Stomach smooth muscle (tissue), 2 donors: ENCODE measurements at regions not wholly inside any gene's neighbourhood (a gene's known extent, or its start where the extent isn't known, plus 50 kb on each side); places are given as distances from the start of the nearest gene placed in this dataset.

ENCODE experiments used
- H3K27ac ChIP-seq: one replicate; pipeline ENCODE4 v1.7.0; 2013; ENCODE audit warnings: mild to moderate bottlenecking, low read length, inconsistent platforms
- H3K27me3 ChIP-seq, 2 donors: one replicate each; pipeline ENCODE4 v1.7.0; 2013; ENCODE audit warnings: low read length in 2 of 2; ENCODE audit not compliant: insufficient read depth in 2 of 2, control insufficient read depth in 1 of 2
- H3K36me3 ChIP-seq, 2 donors: one replicate each; pipeline ENCODE4 v1.7.0; 2013; ENCODE audit warnings: low read length in 2 of 2; ENCODE audit not compliant: control insufficient read depth in 2 of 2, insufficient read depth in 2 of 2
- H3K4me1 ChIP-seq: one replicate; pipeline ENCODE4 v1.7.0; 2013; ENCODE audit warnings: low read length; ENCODE audit not compliant: control insufficient read depth, insufficient read depth
- H3K4me3 ChIP-seq, 2 donors: one replicate each; pipeline ENCODE4 v1.7.0; 2013; ENCODE audit warnings: low read length in 2 of 2
- H3K9ac ChIP-seq, 2 donors: one replicate each; pipeline ENCODE4 v1.7.0; 2013; ENCODE audit warnings: low read length in 2 of 2, mild to moderate bottlenecking in 1 of 2
- H3K9me3 ChIP-seq, 2 donors: one replicate each; pipeline ENCODE4 v1.7.0; 2013; ENCODE audit warnings: low read length in 2 of 2; ENCODE audit not compliant: control insufficient read depth in 2 of 2
- donor health status: healthy.
- donor health status: Pancreatic carcinoma.

- H3K4me3 ChIP-seq: no peak overlapping the region
- no peaks in the 10 kb centered on the region for H3K36me3 ChIP-seq
- H3K9me3 ChIP-seq: peaks cover 0 to 2% of the 10 kb centered on the region in 2 donors
- no peaks in the 10 kb centered on the region for H3K27me3 ChIP-seq
- no peaks in the 10 kb centered on the region for H3K4me1 ChIP-seq
- no peak overlapping the region for H3K27ac ChIP-seq
- no peak overlapping the region for H3K9ac ChIP-seq
Measured at GRCh38 chr5:68534131-68534940, 318.8 kb downstream of the PIK3R1 start.

- Histone ChIP-seq H3K9me3 (peaks cover 0 to 2% of the 10 kb centered on the region in 2 donors), H3K4me3 (no peak overlapping the region), H3K36me3 (no peaks in the 10 kb centered on the region), H3K4me1 (no peaks in the 10 kb centered on the region), H3K27ac (no peak overlapping the region), H3K27me3 (no peaks in the 10 kb centered on the region), H3K9ac (no peak overlapping the region)
Measured at GRCh38 chr5:68534956-68535520, 319.5 kb downstream of the PIK3R1 start.

GRCh38 chr5:68538814-68539420 lies 323.4 kb downstream of the PIK3R1 start:
- no peak overlapping the region for H3K4me3 ChIP-seq
- no peak overlapping the region for H3K9ac ChIP-seq
- H3K27ac ChIP-seq: no peak overlapping the region
- H3K27me3 ChIP-seq: no peaks in the 10 kb centered on the region
- H3K4me1 ChIP-seq: no peaks in the 10 kb centered on the region
- no peaks in the 10 kb centered on the region for H3K9me3 ChIP-seq
- no peaks in the 10 kb centered on the region for H3K36me3 ChIP-seq

GRCh38 chr5:68540798-68541590 lies 325.4 kb downstream of the PIK3R1 start:
- Histone ChIP-seq H3K9ac (no peak overlapping the region), H3K36me3 (no peaks in the 10 kb centered on the region), H3K4me1 (no peaks in the 10 kb centered on the region), H3K27me3 (no peaks in the 10 kb centered on the region), H3K4me3 (no peak overlapping the region), H3K9me3 (no peaks in the 10 kb centered on the region), H3K27ac (no peak overlapping the region)

GRCh38 chr5:68542207-68542606 lies 326.7 kb downstream of the PIK3R1 start:
- Histone ChIP-seq H3K9ac (no peak overlapping the region), H3K27ac (no peak overlapping the region), H3K36me3 (no peaks in the 10 kb centered on the region), H3K27me3 (no peaks in the 10 kb centered on the region), H3K4me3 (no peak overlapping the region), H3K9me3 (no peaks in the 10 kb centered on the region), H3K4me1 (no peaks in the 10 kb centered on the region)

GRCh38 chr5:68543212-68543611 lies 327.7 kb downstream of the PIK3R1 start:
- no peak overlapping the region for H3K9ac ChIP-seq
- no peak overlapping the region for H3K4me3 ChIP-seq
- no peaks in the 10 kb centered on the region for H3K4me1 ChIP-seq
- no peaks in the 10 kb centered on the region for H3K36me3 ChIP-seq
- no peaks in the 10 kb centered on the region for H3K27me3 ChIP-seq
- no peak overlapping the region for H3K27ac ChIP-seq
- no peaks in the 10 kb centered on the region for H3K9me3 ChIP-seq

GRCh38 chr5:68544091-68544647 lies 328.6 kb downstream of the PIK3R1 start:
- H3K4me1 ChIP-seq: no peaks in the 10 kb centered on the region
- no peaks in the 10 kb centered on the region for H3K27me3 ChIP-seq
- no peaks in the 10 kb centered on the region for H3K9me3 ChIP-seq
- H3K27ac ChIP-seq: no peak overlapping the region
- no peaks in the 10 kb centered on the region for H3K36me3 ChIP-seq
- no peak overlapping the region for H3K9ac ChIP-seq
- H3K4me3 ChIP-seq: no peak overlapping the region

- no peak overlapping the region for H3K27ac ChIP-seq
- no peaks in the 10 kb centered on the region for H3K9me3 ChIP-seq
- no peaks in the 10 kb centered on the region for H3K36me3 ChIP-seq
- H3K4me3 ChIP-seq: no peak overlapping the region
- H3K4me1 ChIP-seq: no peaks in the 10 kb centered on the region
- H3K27me3 ChIP-seq: no peaks in the 10 kb centered on the region
- no peak overlapping the region for H3K9ac ChIP-seq
Measured at GRCh38 chr5:68544648-68545552, 329.3 kb downstream of the PIK3R1 start.

- Histone ChIP-seq H3K9me3 (no peaks in the 10 kb centered on the region), H3K4me3 (no peak overlapping the region), H3K36me3 (no peaks in the 10 kb centered on the region), H3K4me1 (no peaks in the 10 kb centered on the region), H3K27me3 (no peaks in the 10 kb centered on the region), H3K27ac (no peak overlapping the region), H3K9ac (no peak overlapping the region)
Measured at GRCh38 chr5:68545636-68546295, 330.2 kb downstream of the PIK3R1 start.
